AG09309 (cell line): ENCODE measurements at regions not wholly inside any gene's neighbourhood (a gene's known extent, or its start where the extent isn't known, plus 50 kb on each side); places are given as distances from the start of the nearest gene placed in this dataset.
A peak's percentile ranks its signal among the peaks of the same experiment; 100 is the strongest.
"Not testable (repeated sequence)": the region's sequence is repeated elsewhere in the genome, so short reads cannot be mapped to it uniquely, and the experiment has no call there.

Experiments
- DNase-seq: peaks from one replicate; pipeline ENCODE4 v3.0.0-alpha.2; 2010; ENCODE audit warnings: low read depth
- H3K4me3 ChIP-seq: 2 replicates; pipeline ENCODE4 v1.5.1; 2011; ENCODE audit warnings: mild to moderate bottlenecking, low read depth, low read length, moderate library complexity; ENCODE audit not compliant: control insufficient read depth
- CTCF ChIP-seq: IDR thresholded peaks from 2 replicates; pipeline ENCODE4 v1.5.1; 2011; ENCODE audit warnings: mild to moderate bottlenecking, low read depth, low read length, inconsistent platforms; ENCODE audit not compliant: insufficient read depth, control insufficient read depth; ENCODE audit errors: missing control alignments

DNA sequence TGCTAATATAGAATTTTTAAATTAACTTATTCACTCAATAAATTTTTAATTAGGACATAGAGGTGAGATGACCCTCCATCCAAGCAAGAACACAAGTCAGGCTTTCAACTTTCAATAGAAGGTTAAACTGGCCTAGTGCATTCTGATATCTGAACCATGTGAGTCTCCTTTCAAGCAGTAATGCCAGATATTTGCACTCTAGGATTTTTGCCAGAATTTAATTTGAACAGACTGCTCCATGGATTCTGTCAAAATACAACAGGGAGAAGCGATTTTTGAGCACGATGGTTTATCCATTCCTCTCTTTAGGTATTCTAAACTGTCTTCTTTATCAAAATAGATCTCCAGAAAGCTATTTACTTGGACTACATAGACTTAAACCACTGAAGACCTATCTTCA lies 72.0 kb upstream of the DCLK2 start:
- DNase-seq = no peak
- no peak for TF ChIP-seq CTCF
- H3K4me3 ChIP-seq = no peak overlapping the region

GRCh38 chr4:150007512-150007911 lies 70.7 kb upstream of the DCLK2 start:
- no peak for TF ChIP-seq CTCF

GRCh38 chr4:150008546-150008945 lies 69.7 kb upstream of the DCLK2 start:
- no peak for TF ChIP-seq CTCF
- no peak for DNase-seq
- H3K4me3 ChIP-seq = no peak overlapping the region

More at GRCh38 chr4:150007512-150007911, 70.7 kb upstream of the DCLK2 start:
- DNase-seq = peak; percentile 52
- H3K4me3 ChIP-seq = no peak overlapping the region

GRCh38 chr4:150009533-150009932 lies 68.7 kb upstream of the DCLK2 start:
- no peak for TF ChIP-seq CTCF
- DNase-seq = no peak
- H3K4me3 ChIP-seq = no peak overlapping the region

GRCh38 chr4:150010525-150011126 lies 67.6 kb upstream of the DCLK2 start:
- no peak overlapping the region for H3K4me3 ChIP-seq
- no peak for DNase-seq
- TF ChIP-seq CTCF = peak; percentile 49

GRCh38 chr4:150012851-150013360 lies 65.3 kb upstream of the DCLK2 start:
- no peak for TF ChIP-seq CTCF
- no peak for DNase-seq
- H3K4me3 ChIP-seq = no peak overlapping the region

GRCh38 chr4:150015910-150016309 lies 62.3 kb upstream of the DCLK2 start:
- not testable (repeated sequence) for H3K4me3 ChIP-seq, DNase-seq

DNA sequence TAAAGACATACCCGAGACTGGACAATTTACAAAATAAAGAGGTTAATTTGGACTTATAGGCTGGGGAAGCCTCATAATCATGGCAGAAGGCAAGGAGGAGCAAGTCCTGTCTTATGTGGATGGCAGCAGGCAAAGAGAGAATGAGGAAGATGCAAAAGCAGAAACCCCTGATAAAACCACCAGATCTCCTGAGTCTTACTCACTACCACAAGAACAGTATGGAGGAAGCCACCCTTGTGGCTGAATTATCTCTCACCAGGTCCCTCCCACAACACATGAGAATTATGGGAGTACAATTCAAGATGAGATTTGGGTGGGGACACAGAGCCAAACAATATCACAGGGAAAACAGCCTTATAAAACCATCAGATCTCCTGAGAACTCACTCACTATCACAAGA lies 61.6 kb upstream of the DCLK2 start:
- not testable (repeated sequence) for DNase-seq, H3K4me3 ChIP-seq
